Bone marrow (tissue), 2 donors: ENCODE measurements at regions not wholly inside any gene's neighbourhood (a gene's known extent, or its start where the extent isn't known, plus 50 kb on each side); places are given as distances from the start of the nearest gene placed in this dataset.

Source experiments
- DNase-seq, 2 donors: peaks; one replicate each; lab custom pipeline; 2025; lab: John Stamatoyannopoulos, UW

DNA sequence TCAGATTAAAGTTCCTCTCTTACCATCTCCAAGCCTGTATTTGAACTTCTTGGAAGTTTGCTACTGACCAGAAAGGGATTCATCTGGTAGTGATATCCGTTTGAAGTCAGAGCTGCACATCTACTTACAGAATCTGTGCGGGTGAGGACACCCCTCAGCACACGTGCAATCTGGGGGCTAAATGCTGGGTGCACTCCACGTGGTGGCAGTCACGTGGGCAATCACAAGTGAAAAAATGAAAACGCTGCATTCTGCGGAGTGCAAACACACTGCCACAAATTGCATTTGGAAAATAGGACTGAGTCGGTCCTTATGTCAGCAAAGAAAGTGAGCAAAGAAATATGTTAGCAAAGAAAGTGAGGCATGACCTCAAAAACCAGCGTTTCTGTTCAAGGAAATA is 76.1 kb upstream of the GYPC start:
- no peak for DNase-seq

DNA sequence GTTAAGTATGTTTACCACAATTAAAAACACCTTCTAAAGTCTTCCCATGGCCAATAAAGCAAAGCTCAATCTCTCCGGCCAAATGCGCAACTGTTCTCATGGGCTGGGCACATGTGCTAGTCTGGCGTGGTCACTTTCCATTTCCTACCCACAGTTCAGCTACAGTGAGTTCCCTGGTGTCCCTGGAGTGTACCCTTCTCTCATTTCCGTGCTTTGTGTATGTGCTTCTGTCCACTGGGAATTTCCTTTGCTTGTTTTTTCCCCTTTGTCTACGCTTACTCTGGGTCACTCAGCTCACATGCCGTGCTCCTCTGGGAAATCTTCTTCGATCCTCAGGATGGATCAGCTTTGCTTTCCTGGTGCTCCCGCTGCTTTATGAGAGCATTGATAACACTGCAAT is 69.6 kb upstream of the GYPC start:
- DNase-seq, result no peak

DNA sequence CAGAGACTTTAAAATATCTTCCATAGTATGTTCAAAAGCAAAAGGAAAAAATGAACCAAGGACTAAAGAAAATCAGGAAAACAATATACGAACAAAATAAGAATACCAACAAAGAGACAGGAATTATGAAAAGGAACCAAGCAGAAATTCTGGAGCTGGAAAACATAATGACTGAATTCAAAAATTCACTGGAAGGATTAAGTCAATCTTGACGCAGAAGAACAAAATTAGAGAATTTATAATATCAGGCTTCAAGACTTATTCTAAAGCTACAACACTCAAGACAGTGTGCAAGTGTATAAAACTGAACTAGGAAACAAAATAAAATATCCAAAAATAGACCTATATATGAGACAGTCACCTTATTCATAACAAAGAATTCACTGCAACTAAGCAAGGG is 56.9 kb upstream of the GYPC start:
- no peak for DNase-seq

DNA sequence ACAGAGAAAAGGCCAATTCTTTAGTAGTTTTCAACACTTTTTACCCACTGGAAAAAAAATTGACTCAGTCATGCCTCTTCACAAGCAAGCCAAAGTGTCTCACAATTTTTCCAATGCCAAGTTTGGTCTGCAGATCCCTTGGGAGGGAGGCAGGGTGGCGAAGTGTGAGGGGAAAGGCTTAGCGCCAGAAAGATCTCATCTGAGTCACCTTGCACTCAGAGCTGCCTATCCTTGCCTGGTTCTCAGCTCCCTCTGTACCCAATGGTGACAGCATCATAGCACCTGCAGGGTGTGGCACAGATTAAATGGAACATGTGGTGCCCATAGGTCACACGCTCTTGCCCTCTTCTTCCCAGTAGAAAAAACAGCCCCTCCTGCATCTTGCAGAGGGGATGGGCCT is 55.2 kb upstream of the GYPC start:
- DNase-seq, result no peak

DNA sequence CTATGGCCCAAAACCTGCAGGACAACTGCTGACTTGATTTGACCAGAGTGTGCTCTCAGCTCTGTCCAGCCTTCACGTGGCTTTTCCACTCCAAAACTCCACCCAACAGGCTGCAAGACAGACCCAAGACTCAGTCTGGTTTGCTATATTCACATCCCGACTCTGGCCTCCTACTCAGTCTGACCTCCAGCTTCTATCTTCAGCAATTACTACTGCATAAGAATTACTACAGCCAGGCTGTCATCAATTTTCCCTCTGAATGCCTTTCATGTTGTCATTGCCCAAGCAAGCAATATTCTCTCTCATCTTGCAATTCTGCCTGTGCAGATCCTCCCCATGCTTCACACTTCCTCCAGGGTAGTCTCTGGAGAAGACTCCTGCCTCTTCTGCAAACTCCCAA is 53.6 kb upstream of the GYPC start:
- no peak for DNase-seq
